Endothelial cell (in vitro differentiated cells): ENCODE measurements at regions not wholly inside any gene's neighbourhood (a gene's known extent, or its start where the extent isn't known, plus 50 kb on each side); places are given as distances from the start of the nearest gene placed in this dataset.

Experiments
- DNase-seq: peaks from one replicate; pipeline ENCODE4 v3.0.0; 2021; ENCODE audit warnings: low spot score
- H3K27ac Mint-ChIP-seq: one replicate; pipeline ENCODE4 v1.8.0; 2021; ENCODE audit warnings: mixed read lengths, inconsistent platforms; ENCODE audit not compliant: unreplicated experiment
- H3K27me3 Mint-ChIP-seq: one replicate; pipeline ENCODE4 v1.8.0; 2021; ENCODE audit warnings: mild to moderate bottlenecking, moderate library complexity, mixed read lengths, inconsistent platforms; ENCODE audit not compliant: unreplicated experiment
- H3K36me3 Mint-ChIP-seq: one replicate; pipeline ENCODE4 v1.8.0; 2021; ENCODE audit warnings: mild to moderate bottlenecking, low read depth, mixed read lengths, inconsistent platforms; ENCODE audit not compliant: unreplicated experiment
- H3K4me1 Mint-ChIP-seq: one replicate; pipeline ENCODE4 v1.8.0; 2021; ENCODE audit warnings: mild to moderate bottlenecking, mixed read lengths, inconsistent platforms; ENCODE audit not compliant: unreplicated experiment
- H3K4me3 Mint-ChIP-seq: one replicate; pipeline ENCODE4 v1.8.0; 2021; ENCODE audit warnings: mild to moderate bottlenecking, mixed read lengths, inconsistent platforms; ENCODE audit not compliant: unreplicated experiment
- H3K9me3 Mint-ChIP-seq: one replicate; pipeline ENCODE4 v1.8.0; 2021; ENCODE audit warnings: mixed read lengths, inconsistent platforms; ENCODE audit not compliant: unreplicated experiment
- CTCF ChIP-seq: fragments of 200-600 bp; sonication (generic); IDR thresholded peaks from one replicate; pipeline ENCODE4 v1.5.0; 2021; ENCODE audit warnings: antibody characterized with exemption; ENCODE audit not compliant: unreplicated experiment

- Mint-ChIP-seq H3K9me3 (no peaks in the 10 kb centered on the region), H3K36me3 (no peaks in the 10 kb centered on the region), H3K4me1 (no peaks in the 10 kb centered on the region), H3K27me3 (no peaks in the 10 kb centered on the region), H3K4me3 (no peak overlapping the region), H3K27ac (no peak overlapping the region)
- no peak for DNase-seq
- no peak for TF ChIP-seq CTCF
These were observed 360.8 kb upstream of the KLHL1 start for GRCh38 chr13:70469077-70469476.

GRCh38 chr13:70457474-70457873 is 349.2 kb upstream of the KLHL1 start:
- H3K4me3 Mint-ChIP-seq: no peak overlapping the region
- DNase-seq: no peak
- no peak for TF ChIP-seq CTCF
- H3K27me3 Mint-ChIP-seq: no peaks in the 10 kb centered on the region
- no peaks in the 10 kb centered on the region for H3K9me3 Mint-ChIP-seq
- H3K4me1 Mint-ChIP-seq: no peaks in the 10 kb centered on the region
- no peak overlapping the region for H3K27ac Mint-ChIP-seq
- no peaks in the 10 kb centered on the region for H3K36me3 Mint-ChIP-seq

- no peaks in the 10 kb centered on the region for H3K4me1 Mint-ChIP-seq
- TF ChIP-seq CTCF: no peak
- no peaks in the 10 kb centered on the region for H3K9me3 Mint-ChIP-seq
- no peak overlapping the region for H3K27ac Mint-ChIP-seq
- no peaks in the 10 kb centered on the region for H3K36me3 Mint-ChIP-seq
- DNase-seq: no peak
- H3K27me3 Mint-ChIP-seq: no peaks in the 10 kb centered on the region
- no peak overlapping the region for H3K4me3 Mint-ChIP-seq
These were observed 340.6 kb upstream of the KLHL1 start for GRCh38 chr13:70448820-70449219.

- TF ChIP-seq CTCF: no peak
- Mint-ChIP-seq H3K27ac (no peak overlapping the region), H3K4me1 (no peaks in the 10 kb centered on the region)
These were observed 324.1 kb upstream of the KLHL1 start for GRCh38 chr13:70432276-70432805.

GRCh38 chr13:70430256-70430655 is 322.0 kb upstream of the KLHL1 start:
- no peak for TF ChIP-seq CTCF
- no peaks in the 10 kb centered on the region for H3K4me1 Mint-ChIP-seq
- peaks cover 2% of the 10 kb centered on the region for H3K27me3 Mint-ChIP-seq
- DNase-seq: no peak
- H3K27ac Mint-ChIP-seq: no peak overlapping the region
- no peaks in the 10 kb centered on the region for H3K36me3 Mint-ChIP-seq
- no peak overlapping the region for H3K4me3 Mint-ChIP-seq
- H3K9me3 Mint-ChIP-seq: no peaks in the 10 kb centered on the region

More at GRCh38 chr13:70432276-70432805, 324.1 kb upstream of the KLHL1 start:
- no peak for DNase-seq
- H3K4me3 Mint-ChIP-seq: no peak overlapping the region
- peaks cover 2% of the 10 kb centered on the region for H3K27me3 Mint-ChIP-seq
- H3K9me3 Mint-ChIP-seq: no peaks in the 10 kb centered on the region
- no peaks in the 10 kb centered on the region for H3K36me3 Mint-ChIP-seq
